ENCODE measurements at regions not wholly inside any gene's neighbourhood (a gene's known extent, or its start where the extent isn't known, plus 50 kb on each side); places are given as distances from the start of the nearest gene placed in this dataset.

DNA sequence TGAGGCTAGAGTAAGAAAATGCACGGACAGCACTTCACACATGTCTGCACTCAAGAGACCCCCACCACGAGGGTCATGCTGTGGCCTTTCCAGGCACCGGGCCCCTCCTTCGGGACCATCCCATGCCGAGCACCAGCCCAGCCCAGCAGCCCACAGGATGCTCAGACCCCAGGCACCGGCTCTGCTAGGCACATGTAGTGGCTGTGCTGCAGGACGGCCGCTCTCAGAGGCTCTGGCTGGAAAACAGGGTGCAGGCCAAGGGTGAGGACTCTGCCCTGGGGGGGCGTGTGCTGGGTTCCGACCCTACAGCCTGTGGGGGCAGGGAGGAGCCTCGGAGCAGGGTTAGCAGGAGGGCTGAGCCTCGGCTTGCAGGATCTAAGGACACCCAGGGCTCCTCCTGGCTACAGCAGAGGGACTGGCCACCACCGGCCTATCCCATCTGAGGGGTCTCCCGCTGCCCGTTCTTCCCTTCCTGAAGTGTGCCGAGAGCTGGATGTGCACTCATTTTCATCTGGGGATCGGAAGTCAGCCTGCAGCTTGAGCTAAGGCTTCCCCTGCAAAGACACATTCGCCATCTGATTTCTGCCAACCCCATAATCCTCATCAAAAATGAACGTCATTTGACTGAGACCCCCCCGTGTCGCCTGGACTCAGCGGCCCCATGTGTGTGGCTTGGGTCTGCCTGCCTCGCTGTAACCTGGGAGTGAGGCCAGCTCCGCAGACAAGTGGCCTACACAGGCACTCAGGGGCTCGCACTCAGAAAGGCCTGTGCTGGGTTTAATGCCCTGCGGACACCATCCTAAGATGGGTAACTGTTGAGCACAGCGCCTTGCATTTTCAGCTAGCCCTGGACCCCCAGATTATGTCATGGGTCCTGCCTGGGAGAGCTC, 293.1 kb upstream of the FOXF1 start:
- Histone ChIP-seq H3K27ac (no peak overlapping the region), H3K9me3 (no peaks in the 10 kb centered on the region), H3K27me3 (no peaks in the 10 kb centered on the region), H3K4me1 (no peaks in the 10 kb centered on the region), H3K4me3 (no peak overlapping the region), H3K36me3 (no peaks in the 10 kb centered on the region)
- DNase-seq (no peak), ATAC-seq (no peak)
- WGBS (ENCODE audit: insufficient coverage, low coverage, low lambda C conversion rate, missing lambda C conversion rate), result 61% methylated on average over 7 of the region's 27 CpGs
- no peak for TF ChIP-seq POLR2A (IDR thresholded peaks at IDR 0.05)
- TF ChIP-seq, protein P1, sequence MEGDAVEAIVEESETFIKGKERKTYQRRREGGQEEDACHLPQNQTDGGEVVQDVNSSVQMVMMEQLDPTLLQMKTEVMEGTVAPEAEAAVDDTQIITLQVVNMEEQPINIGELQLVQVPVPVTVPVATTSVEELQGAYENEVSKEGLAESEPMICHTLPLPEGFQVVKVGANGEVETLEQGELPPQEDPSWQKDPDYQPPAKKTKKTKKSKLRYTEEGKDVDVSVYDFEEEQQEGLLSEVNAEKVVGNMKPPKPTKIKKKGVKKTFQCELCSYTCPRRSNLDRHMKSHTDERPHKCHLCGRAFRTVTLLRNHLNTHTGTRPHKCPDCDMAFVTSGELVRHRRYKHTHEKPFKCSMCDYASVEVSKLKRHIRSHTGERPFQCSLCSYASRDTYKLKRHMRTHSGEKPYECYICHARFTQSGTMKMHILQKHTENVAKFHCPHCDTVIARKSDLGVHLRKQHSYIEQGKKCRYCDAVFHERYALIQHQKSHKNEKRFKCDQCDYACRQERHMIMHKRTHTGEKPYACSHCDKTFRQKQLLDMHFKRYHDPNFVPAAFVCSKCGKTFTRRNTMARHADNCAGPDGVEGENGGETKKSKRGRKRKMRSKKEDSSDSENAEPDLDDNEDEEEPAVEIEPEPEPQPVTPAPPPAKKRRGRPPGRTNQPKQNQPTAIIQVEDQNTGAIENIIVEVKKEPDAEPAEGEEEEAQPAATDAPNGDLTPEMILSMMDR (IDR thresholded peaks at IDR 0.05), result no peak
- intact Hi-C loops (cut with DNase I), result no loop called here

- no peaks in the 10 kb centered on the region for H3K9me3 ChIP-seq
- TF ChIP-seq, protein P1 (IDR thresholded peaks at IDR 0.05), result no peak
- no peak for TF ChIP-seq POLR2A (IDR thresholded peaks at IDR 0.05)
- no peak for DNase-seq
- H3K27me3 ChIP-seq, result no peaks in the 10 kb centered on the region
- no peaks in the 10 kb centered on the region for H3K4me1 ChIP-seq
- H3K36me3 ChIP-seq, result no peaks in the 10 kb centered on the region
- intact Hi-C loops (cut with DNase I), result no loop called here
- WGBS (ENCODE audit: insufficient coverage, low coverage, low lambda C conversion rate, missing lambda C conversion rate), result 37% methylated on average over 3 of the region's 7 CpGs
- no peak overlapping the region for H3K27ac ChIP-seq
- H3K4me3 ChIP-seq, result no peak overlapping the region
- no peak for ATAC-seq
Measured at GRCh38 chr16:86217891-86218270, 292.4 kb upstream of the FOXF1 start.

GRCh38 chr16:86218479-86219170, 291.7 kb upstream of the FOXF1 start:
- H3K4me1 ChIP-seq, result no peaks in the 10 kb centered on the region
- intact Hi-C loops (cut with DNase I), result no loop called here
- no peaks in the 10 kb centered on the region for H3K36me3 ChIP-seq
- WGBS (ENCODE audit: insufficient coverage, low coverage, low lambda C conversion rate, missing lambda C conversion rate), result 29% methylated on average over 4 of the region's 9 CpGs
- ATAC-seq, result no peak
- no peak for TF ChIP-seq POLR2A (IDR thresholded peaks at IDR 0.05)
- TF ChIP-seq, protein P1 (IDR thresholded peaks at IDR 0.05), result no peak
- DNase-seq, result no peak
- no peak overlapping the region for H3K27ac ChIP-seq
- no peaks in the 10 kb centered on the region for H3K27me3 ChIP-seq
- no peaks in the 10 kb centered on the region for H3K9me3 ChIP-seq
- H3K4me3 ChIP-seq, result no peak overlapping the region

DNA sequence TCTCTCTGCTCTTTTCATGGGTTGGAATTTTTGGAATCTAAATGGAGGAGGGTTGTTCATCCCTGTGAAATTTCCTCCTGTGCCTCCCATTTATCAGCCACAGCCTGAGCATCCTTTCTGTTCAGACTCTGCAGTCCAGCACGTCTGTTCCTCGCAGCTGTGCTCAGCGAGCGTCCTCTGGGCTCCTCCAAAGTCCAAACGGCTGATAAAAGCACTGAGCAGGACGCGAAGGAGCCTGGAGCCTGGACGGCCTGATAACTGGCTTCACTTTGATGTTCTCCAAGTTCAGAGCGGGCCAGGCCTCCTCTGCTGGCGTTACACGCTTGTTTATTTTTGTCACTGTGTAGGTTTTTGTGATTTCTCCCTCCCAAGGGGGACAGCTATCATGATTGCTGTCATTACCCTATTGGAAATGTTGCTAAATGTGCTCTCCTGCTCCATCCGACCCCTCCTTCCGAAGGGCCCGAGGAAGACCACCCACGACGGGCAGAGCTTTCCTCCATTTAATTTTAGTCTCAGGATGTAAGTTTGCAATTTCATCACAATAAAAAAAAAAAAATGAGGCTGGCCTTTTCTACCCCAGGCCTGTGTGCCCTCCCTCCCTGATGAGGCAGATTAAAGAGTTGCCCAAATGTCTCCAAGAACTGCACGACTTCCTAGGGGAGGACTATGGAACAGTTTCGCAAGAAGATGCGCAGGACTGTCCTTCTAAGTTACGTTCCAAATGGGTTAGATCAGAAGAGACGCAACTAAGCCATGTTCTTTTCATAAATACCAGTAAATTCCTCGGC, 290.5 kb upstream of the FOXF1 start:
- 30% methylated on average over 22 of the region's 22 CpGs for WGBS (ENCODE audit: insufficient coverage, low coverage, low lambda C conversion rate, missing lambda C conversion rate)
- Histone ChIP-seq H3K4me1 (no peaks in the 10 kb centered on the region), H3K27me3 (no peaks in the 10 kb centered on the region), H3K36me3 (no peaks in the 10 kb centered on the region), H3K9me3 (no peaks in the 10 kb centered on the region), H3K4me3 (no peak overlapping the region), H3K27ac (no peak overlapping the region)
- DNase-seq, result peak in 1 of 3 donors; percentile 43
- TF ChIP-seq, protein P1 (IDR thresholded peaks at IDR 0.05), result no peak
- TF ChIP-seq POLR2A (IDR thresholded peaks at IDR 0.05), result no peak
- ATAC-seq, result peak in 1 of 4 donors; percentile 26
- intact Hi-C loops (cut with DNase I), result no loop called here
